HG03196 (cell line): ENCODE measurements at regions not wholly inside any gene's neighbourhood (a gene's known extent, or its start where the extent isn't known, plus 50 kb on each side); places are given as distances from the start of the nearest gene placed in this dataset.

Experiments
- ATAC-seq: cut with Tn5 transposase; IDR thresholded peaks from one replicate; pipeline ENCODE4 v1.9.1; 2021; ENCODE audit not compliant: unreplicated experiment

DNA sequence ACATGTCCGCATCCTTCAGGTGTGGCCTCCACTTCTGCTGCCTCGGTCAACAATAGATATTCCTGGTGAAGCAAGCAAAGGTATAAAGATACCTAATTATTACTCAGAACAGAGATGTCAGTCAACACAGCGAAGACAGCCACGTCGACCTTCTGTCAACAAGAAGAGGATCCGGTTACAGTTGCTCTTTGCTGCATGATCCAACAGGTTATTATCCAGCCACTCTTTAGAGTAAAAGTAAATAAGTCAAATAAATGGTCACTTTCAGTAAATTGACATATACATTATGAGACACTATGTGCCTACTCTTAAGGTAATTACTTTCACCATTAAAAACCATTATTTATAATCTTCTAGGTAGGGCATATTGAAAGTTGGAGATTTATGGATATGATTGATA is 356.8 kb upstream of the ATP11B start:
- no peak for ATAC-seq

GRCh38 chr3:182438398-182438797 is 354.9 kb upstream of the ATP11B start:
- ATAC-seq: no peak

DNA sequence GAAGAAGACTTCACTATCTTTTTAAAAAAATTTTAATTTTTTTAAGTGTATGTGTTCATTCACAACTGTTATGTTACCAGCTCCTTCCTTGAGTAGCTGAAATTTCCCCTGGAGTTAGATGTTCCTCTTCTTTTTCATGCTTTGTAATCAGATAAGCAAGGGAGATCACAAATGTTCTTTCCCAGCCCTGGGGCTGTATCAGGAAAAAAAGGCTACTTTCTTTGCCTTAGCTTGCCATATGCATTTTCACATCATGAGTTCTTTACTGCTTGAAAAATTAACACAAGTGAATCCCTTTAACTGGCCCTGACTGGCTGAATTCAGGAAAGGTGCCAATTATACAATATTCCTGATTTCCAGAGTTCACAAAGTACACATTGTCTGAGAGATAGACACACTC is 353.2 kb upstream of the ATP11B start:
- no peak for ATAC-seq

GRCh38 chr3:182445576-182445975 is 347.7 kb upstream of the ATP11B start:
- ATAC-seq: no peak

DNA sequence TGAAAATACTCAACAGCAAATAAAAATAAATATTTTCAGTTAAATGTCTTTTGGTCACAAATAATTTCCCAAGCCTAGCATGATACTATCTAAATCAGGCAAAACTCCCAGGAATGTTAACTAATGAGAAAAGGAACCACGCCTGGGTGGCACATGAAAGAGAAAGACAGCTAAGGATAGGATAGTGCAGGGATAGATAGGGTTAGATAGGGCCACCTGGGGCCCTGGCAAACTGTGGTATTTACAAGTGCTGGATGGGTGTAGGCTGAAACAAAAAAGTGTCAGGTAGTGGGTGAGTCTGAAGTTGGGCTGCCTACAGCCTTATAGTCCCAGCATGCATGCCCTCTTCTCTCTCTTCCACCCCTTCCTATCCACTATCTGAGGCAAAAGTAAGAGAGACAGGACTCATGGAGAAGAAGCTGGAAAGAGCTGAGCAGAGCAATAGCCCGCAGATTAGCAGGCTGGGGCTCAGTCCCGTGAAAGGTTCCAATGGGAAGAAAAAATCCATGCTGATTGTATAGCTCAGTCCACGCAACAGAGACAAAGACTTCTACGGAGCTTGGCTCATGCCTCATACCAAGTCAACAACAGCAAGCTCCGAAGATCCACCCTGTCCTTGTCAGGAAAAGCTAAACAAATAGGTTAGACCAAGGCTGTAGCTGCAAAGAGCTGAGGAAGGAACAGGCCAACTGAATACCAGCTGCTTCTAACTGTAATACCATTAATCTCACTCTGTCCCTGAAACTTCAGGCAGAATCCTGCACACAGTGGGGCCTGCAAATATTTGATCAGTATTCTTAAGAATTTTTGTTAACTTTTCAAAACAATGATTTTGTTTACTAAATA is 342.1 kb upstream of the ATP11B start:
- ATAC-seq: no peak

GRCh38 chr3:182451871-182452270 is 341.4 kb upstream of the ATP11B start:
- no peak for ATAC-seq

DNA sequence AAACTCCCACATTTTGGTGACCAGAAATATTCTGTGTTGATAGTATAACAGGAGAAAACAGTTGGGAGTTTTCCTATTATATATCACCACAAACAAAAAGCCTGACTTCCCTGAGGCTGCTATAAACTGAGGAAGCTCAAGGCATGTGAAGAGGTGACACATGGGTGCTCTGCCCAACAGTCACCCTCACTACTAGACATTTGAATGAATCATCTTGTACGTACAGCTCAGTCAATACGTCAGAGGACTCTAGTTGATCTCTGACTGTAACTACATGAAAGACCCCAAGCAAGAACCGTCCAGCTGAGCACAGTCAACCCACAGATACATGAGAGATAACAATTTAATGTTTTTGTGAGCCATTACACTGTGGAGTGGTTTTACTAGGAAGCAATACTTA is 338.3 kb upstream of the ATP11B start:
- ATAC-seq: no peak

GRCh38 chr3:182460303-182460702 is 333.0 kb upstream of the ATP11B start:
- ATAC-seq: no peak

- ATAC-seq: no peak
These were observed 331.2 kb upstream of the ATP11B start for GRCh38 chr3:182462152-182462551.

DNA sequence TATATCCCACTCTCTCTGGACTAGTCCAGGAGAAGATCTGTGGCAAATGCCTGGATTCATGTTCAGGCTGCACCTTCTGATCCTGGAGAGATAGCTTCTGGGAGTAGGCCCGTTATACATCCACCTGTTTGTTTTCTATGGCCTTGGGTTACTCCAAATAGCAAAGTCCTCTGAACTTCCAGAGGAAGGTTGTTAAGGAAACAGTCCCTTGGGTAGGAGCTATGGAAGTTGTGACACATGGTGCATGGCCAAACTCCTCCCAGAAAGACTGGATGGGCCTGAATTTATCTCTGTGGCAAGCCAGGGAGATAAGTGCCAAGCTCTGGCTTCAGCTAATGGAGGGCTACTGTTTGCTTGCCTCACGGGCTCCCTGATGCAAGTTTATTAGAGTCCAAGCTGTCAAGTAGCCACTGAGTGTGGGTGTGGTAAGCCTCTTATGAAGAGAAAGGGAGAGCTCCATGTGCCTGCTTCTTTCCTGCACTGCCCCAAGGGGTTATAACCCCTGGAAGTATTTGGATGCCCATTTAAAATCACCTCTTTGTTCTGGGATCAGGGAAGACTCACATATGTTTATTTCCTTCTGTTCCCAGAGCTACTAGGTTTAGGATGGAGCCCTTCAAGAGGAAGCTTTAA is 328.7 kb upstream of the ATP11B start:
- no peak for ATAC-seq

DNA sequence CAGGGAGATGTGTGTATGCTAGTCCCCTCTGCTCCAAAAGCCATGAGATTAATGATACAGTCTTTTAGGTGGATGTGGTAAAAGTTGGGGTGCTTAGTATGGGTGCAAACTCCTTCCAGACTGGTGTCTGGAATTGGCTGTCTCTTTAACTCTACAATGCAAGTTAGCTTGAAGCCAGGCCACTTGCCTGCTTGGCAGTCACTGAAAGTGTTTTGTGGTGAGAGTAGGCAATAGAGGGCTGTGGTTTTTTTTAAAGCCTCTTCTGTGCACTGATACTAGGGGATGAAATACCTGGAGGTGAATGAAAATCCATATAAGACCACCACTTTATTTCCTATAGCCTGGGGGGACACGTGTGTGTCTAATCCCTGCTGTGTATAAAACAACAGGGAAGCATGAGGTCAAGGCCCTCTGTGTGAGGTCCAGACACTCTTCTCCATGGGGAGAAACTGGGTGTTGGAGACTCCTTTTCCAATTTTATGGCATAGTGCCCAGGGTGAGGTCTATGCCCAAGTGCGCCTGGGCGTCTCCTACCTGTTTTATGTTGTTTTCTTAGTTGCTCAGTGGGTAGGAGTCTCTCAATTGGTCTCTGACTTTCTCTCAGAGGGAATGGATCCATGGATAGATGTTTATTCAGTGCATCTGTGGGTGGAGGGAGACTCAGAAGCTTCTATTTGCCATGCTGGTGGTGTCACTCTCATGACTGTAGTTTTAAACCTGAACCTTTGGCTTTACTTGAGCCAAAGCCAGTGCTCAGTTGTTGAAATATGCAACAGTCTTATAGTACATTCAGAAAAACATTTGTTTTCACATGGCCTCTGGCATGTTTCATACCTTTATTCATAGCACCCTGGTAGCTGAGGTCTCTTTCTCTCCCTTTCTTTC is 327.8 kb upstream of the ATP11B start:
- no peak for ATAC-seq

DNA sequence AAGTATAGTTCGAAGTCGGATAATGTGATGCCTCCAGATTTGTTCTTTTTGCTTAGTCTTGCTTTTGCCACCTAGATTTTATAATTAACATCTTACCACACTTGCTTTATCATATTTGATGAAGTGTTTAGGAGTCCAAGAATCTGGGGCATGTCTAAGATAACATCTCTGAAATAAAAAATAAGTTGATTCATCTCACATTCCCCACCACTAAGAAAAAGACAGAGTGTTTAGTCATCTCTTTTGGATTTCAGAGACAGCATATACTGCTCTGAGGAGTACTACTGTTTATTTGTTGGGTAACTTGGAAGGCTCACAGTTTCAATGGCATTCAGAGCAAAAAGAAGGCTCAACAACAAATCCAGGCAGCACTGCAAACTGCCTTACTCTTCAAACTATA is 324.2 kb upstream of the ATP11B start:
- ATAC-seq: no peak

- no peak for ATAC-seq
These were observed 323.1 kb upstream of the ATP11B start for GRCh38 chr3:182470187-182470586.

GRCh38 chr3:182473191-182473710 is 320.1 kb upstream of the ATP11B start:
- no peak for ATAC-seq

GRCh38 chr3:182478369-182478768 is 314.9 kb upstream of the ATP11B start:
- no peak for ATAC-seq

DNA sequence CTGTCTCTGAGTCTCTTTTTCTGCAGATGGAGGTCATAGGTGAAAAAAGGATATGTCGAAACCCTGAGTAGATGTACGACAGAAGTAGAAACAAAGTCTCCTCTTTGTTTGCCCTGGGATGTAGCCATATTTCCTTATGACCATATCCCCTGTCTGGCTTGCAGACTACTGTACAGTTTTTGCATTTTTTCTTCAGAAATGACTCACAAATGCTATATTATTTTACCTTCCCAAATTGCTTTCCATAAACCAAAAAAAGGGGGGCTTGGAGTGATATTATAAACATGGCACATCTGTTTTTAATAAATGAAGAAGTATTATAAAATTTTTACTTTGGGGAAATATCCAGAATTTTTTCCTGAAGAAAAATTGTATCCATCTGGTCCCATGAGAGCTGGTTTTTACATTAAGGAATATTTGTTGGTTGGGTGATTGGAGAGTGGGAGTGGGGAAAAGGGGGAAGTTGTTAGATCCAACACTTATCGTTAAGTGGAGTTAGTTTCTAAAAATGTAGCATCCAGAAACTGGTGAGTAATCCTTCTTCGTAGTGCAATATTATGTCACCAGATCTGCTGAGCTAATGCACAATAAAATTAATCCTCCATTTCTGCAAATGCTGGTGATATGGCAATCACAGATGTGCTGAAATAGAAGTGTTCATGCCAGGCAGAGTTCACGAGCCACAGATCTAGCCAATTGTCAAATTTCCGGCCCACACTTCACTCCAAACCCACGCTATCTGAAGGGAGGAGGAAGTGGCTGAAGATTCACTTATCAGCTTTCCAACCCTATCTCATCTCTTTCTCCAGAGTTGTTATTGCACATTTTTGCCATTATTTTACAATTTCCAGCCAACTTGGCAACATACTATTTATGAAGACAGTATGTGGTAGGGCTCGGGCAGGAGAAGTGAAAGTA is 313.6 kb upstream of the ATP11B start:
- no peak for ATAC-seq

DNA sequence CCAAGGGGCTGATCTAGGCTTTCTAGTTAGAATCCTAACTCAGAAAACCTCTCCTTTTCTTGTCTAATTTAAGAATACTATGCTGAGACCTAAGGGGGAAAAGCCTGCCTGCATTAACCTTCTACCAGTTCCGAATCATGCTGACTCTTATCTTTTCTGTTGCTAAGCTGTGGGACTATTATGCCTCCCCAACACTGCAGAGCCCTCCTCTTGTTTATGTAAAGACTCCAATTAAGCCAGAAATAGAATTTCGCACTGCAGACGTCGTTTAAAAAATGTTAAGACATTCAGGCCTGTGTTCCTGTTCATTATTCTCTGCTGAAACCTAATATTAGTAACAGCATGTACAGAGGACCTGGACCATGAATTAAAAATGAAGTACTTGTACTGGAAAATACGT is 310.6 kb upstream of the ATP11B start:
- ATAC-seq: no peak

- ATAC-seq: no peak
These were observed 308.6 kb upstream of the ATP11B start for GRCh38 chr3:182484682-182485081.

- ATAC-seq: no peak
These were observed 308.0 kb upstream of the ATP11B start for GRCh38 chr3:182485301-182485700.

GRCh38 chr3:182486463-182486862 is 306.8 kb upstream of the ATP11B start:
- ATAC-seq: no peak
